Esophagus muscularis mucosa (tissue), 4 donors: ENCODE measurements at regions not wholly inside any gene's neighbourhood (a gene's known extent, or its start where the extent isn't known, plus 50 kb on each side); places are given as distances from the start of the nearest gene placed in this dataset.
A peak's percentile ranks its signal among the peaks of the same experiment; 100 is the strongest.

Experiments
- DNase-seq: peaks from one replicate; pipeline ENCODE4 v3.0.0-alpha.2; 2017; ENCODE audit errors: extremely low spot score
- H3K27ac ChIP-seq, 4 donors: fragments of 200-600 bp; sonication (generic); replicated peaks in 1 of 4; 1 replicate in 3 of 4; 2 replicates in 1 of 4; pipeline ENCODE4 v1.5.1; 2016 to 2019; ENCODE audit warnings: mild to moderate bottlenecking in 1 of 4
- H3K27me3 ChIP-seq, 4 donors: fragments of 200-600 bp; sonication (generic); one replicate each; pipeline versions ENCODE4 v1.5.1 to v1.6.0; 2016 to 2019
- H3K36me3 ChIP-seq, 4 donors: fragments of 200-600 bp; sonication (generic); one replicate each; pipeline ENCODE4 v1.5.1; 2016 to 2019
- H3K4me1 ChIP-seq, 4 donors: fragments of 200-600 bp; sonication (generic); one replicate each; pipeline ENCODE4 v1.5.1; 2016 to 2019
- H3K4me3 ChIP-seq, 4 donors: fragments of 200-600 bp; sonication (generic); 1 replicate in 2 of 4; 2 replicates in 2 of 4; pipeline ENCODE4 v1.5.1; 2016 to 2019; ENCODE audit warnings: mild to moderate bottlenecking in 4 of 4, moderate library complexity in 1 of 4
- H3K9me3 ChIP-seq, 4 donors: fragments of 200-600 bp; sonication (generic); 1 replicate in 3 of 4; 2 replicates in 1 of 4; pipeline ENCODE4 v1.5.1; 2016 to 2019
- CTCF ChIP-seq, 3 experiments: fragments of 200-600 bp in 2 of 3; fragments of 450-650 bp in 1 of 3; sonication (generic) in 2 of 3; IDR thresholded peaks; one replicate each; pipeline ENCODE4 v1.5.1; 2017 to 2019; ENCODE audit warnings: antibody characterized with exemption in 3 of 3, mild to moderate bottlenecking in 2 of 3, moderate library complexity in 1 of 3
- EP300 ChIP-seq: sonication (generic); formaldehyde crosslinking; IDR thresholded peaks from one replicate; pipeline ENCODE4 v1.6.1; 2017; ENCODE audit warnings: antibody characterized with exemption
- POLR2A ChIP-seq: fragments of 450-650 bp; IDR thresholded peaks from one replicate; pipeline ENCODE4 v1.6.1; 2017; ENCODE audit warnings: antibody characterized with exemption, moderate library complexity, mild to moderate bottlenecking, low read depth
- POLR2AphosphoS5 ChIP-seq, 2 donors: sonication (generic); formaldehyde crosslinking; IDR thresholded peaks; one replicate each; pipeline ENCODE4 v1.6.1; 2017; ENCODE audit warnings: antibody characterized with exemption in 2 of 2
- WGBS: methylation state at CpG from one replicate; pipeline ENCODE4 v1.1.5; 2018; 5-methylcytosine and 5-hydroxymethylcytosine counted together
- intact Hi-C: fragments of 100-400 bp; cut with DNase I; formaldehyde crosslinking; loops from one replicate; pipeline ENCODE4 v1.15.1; 2023

GRCh38 chr4:133600008-133600407, 450.9 kb downstream of the PCDH10 start:
- DNase-seq: no peak
- no peaks in the 10 kb centered on the region for H3K36me3 ChIP-seq
- no peaks in the 10 kb centered on the region for H3K4me1 ChIP-seq
- intact Hi-C loops: no loop called here
- TF ChIP-seq EP300 (no peak), POLR2AphosphoS5 (IDR thresholded peaks at IDR 0.05) (no peak), POLR2A (no peak), CTCF (IDR thresholded peaks at IDR 0.05) (no peak)
- no peak overlapping the region for H3K4me3 ChIP-seq
- H3K27me3 ChIP-seq: no peaks in the 10 kb centered on the region
- 75% methylated on average over 2 of the region's 2 CpGs for WGBS
- no peak overlapping the region for H3K27ac ChIP-seq
- H3K9me3 ChIP-seq: no peaks in the 10 kb centered on the region

DNA sequence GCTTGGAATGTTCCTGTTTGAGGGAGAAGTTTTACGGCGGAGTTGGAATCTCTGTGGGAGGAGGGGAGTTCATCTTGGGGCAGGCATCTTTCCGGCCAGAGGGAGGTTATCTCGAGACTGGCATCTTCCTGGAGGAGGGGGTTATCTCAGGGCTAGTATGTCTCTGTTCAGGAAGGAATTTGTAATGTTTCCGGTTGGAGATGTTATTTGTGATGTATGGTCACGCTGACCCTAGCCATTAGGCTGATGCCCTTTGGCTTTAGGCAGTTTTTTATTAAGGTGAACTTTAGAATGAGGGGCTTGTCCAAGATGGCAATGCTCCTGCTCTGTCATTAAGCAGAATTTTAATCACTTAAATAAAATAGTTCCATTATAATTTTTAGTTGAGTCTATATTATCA, 449.7 kb downstream of the PCDH10 start:
- peak; percentile 88 for DNase-seq
- no peaks in the 10 kb centered on the region for H3K36me3 ChIP-seq
- no peaks in the 10 kb centered on the region for H3K9me3 ChIP-seq
- TF ChIP-seq POLR2AphosphoS5 (IDR thresholded peaks at IDR 0.05): no peak
- no peak for TF ChIP-seq POLR2A
- 60% methylated on average over 6 of the region's 6 CpGs for WGBS
- intact Hi-C loops: no loop called here
- H3K4me3 ChIP-seq: no peak overlapping the region
- no peak overlapping the region for H3K27ac ChIP-seq
- no peaks in the 10 kb centered on the region for H3K27me3 ChIP-seq
- H3K4me1 ChIP-seq: no peaks in the 10 kb centered on the region

- no peak overlapping the region for H3K27ac ChIP-seq
- WGBS: 90% methylated on average over 1 of the region's 1 CpG
- no peaks in the 10 kb centered on the region for H3K4me1 ChIP-seq
- no peaks in the 10 kb centered on the region for H3K27me3 ChIP-seq
- no peaks in the 10 kb centered on the region for H3K9me3 ChIP-seq
- no peak for DNase-seq
- no peak overlapping the region for H3K4me3 ChIP-seq
- H3K36me3 ChIP-seq: no peaks in the 10 kb centered on the region
- intact Hi-C loops: no loop called here
- no peak for TF ChIP-seq CTCF (IDR thresholded peaks at IDR 0.05)
- TF ChIP-seq POLR2AphosphoS5 (IDR thresholded peaks at IDR 0.05): no peak
- no peak for TF ChIP-seq EP300
- TF ChIP-seq POLR2A: no peak
Observed at GRCh38 chr4:133597251-133597650, 448.2 kb downstream of the PCDH10 start.

- Histone ChIP-seq H3K27ac (no peak overlapping the region), H3K4me3 (no peak overlapping the region), H3K27me3 (no peaks in the 10 kb centered on the region), H3K36me3 (no peaks in the 10 kb centered on the region), H3K4me1 (no peaks in the 10 kb centered on the region), H3K9me3 (no peaks in the 10 kb centered on the region)
- no peak for TF ChIP-seq CTCF (IDR thresholded peaks at IDR 0.05)
- no peak for TF ChIP-seq POLR2A
- WGBS: 78% methylated on average over 3 of the region's 3 CpGs
- no peak for DNase-seq
- intact Hi-C loops: no loop called here
Observed at GRCh38 chr4:133596459-133596858, 447.4 kb downstream of the PCDH10 start.

DNA sequence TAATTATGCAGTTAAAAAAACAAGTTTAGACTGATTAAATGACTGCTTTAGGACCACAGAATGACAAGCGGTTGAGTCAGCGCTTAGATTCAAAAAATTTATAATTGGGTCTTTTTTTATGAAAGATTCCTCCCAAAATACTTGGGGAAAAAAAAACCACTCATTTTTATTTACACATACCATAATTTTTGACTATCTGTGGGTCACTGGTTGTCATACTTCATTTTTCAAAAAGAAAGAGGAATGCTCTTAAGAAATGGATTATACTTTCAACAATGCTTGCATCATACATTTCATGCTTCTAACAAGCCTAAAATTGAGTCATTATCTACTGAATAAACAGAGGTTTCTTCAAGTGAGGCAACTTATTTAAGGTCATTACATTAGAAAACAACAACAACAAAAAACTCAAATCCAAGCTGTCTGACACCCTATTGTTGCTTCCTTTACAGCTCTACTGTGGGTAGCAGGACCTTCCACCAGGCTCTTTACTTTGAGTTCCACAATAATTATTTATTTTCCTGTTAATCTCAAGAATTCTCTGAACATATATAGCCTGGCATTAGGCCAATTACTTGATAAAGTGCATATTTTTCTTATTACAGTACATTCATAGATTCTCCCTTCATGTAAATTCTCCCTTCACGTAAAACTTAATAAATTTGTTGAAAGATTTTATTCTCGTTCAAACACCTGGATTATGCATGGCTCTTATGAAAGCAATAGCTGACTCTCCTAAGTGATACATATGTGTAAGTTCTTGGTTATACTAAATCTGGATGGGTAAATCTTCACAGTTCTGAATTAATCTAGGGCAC, 445.5 kb downstream of the PCDH10 start:
- no peak overlapping the region for H3K4me3 ChIP-seq
- H3K9me3 ChIP-seq: no peaks in the 10 kb centered on the region
- no peaks in the 10 kb centered on the region for H3K36me3 ChIP-seq
- no peak for DNase-seq
- H3K4me1 ChIP-seq: no peaks in the 10 kb centered on the region
- intact Hi-C loops: no loop called here
- no peak overlapping the region for H3K27ac ChIP-seq
- TF ChIP-seq EP300 (no peak), POLR2AphosphoS5 (IDR thresholded peaks at IDR 0.05) (no peak), POLR2A (no peak), CTCF (IDR thresholded peaks at IDR 0.05) (no peak)
- H3K27me3 ChIP-seq: no peaks in the 10 kb centered on the region
- WGBS: 85% methylated on average over 4 of the region's 4 CpGs
